K562 (cell line): ENCODE measurements at regions not wholly inside any gene's neighbourhood (a gene's known extent, or its start where the extent isn't known, plus 50 kb on each side); places are given as distances from the start of the nearest gene placed in this dataset.

Experiments
- ATAC-seq: fragments of 200-7000 bp; cut with Tn5 transposase; 3 replicates; pipeline ENCODE4 v1.9.1; 2020; ENCODE audit warnings: moderate library complexity
- BruUV-seq: library from RNA; stranded (reverse); fragments of 400-500 nt; replicated peaks from 2 replicates; lab custom pipeline; 2021; lab: Mats Ljungman, UMichigan
- CTCF ChIA-PET: fragments of 300-600 bp; formaldehyde crosslinking; extraction: SDS; loops from one replicate; lab custom pipeline; 2021; ENCODE audit warnings: low intra/inter-chr PET ratio; lab: Yijun Ruan, JAX
- POLR2A ChIA-PET: fragments of 300-600, 350-650 bp; sonication (Branson Sonifier 250); formaldehyde crosslinking; extraction: SDS; loops from one replicate; lab custom pipeline; 2021; ENCODE audit warnings: antibody characterized with exemption, inconsistent platforms; lab: Yijun Ruan, JAX
- DNase-seq, 4 experiments: peaks; one replicate each; pipeline versions ENCODE4 v3.0.0 to v3.0.0-alpha.2; 2011 to 2018; ENCODE audit warnings: low spot score in 3 of 4, mixed read lengths in 3 of 4; ENCODE audit errors: extremely low read depth in 1 of 4
- FAIRE-seq: peaks from 2 replicates; lab custom pipeline; 2011; peaks lifted over from hg19 to GRCh38; lab: Jason Lieb, UNC
- H2AFZ ChIP-seq: 2 replicates; pipeline ENCODE4 v1.6.0; 2011; ENCODE audit warnings: low read depth, low read length, control low read depth, inconsistent platforms
- H3K27ac ChIP-seq: fragments of 200-600 bp; 3 replicates; pipeline ENCODE4 v1.8.0; 2011; ENCODE audit warnings: low read depth, mild to moderate bottlenecking, control low read depth, inconsistent platforms, low read length, moderate library complexity, mixed read lengths; ENCODE audit errors: extremely low read depth
- H3K27me3 ChIP-seq, 2 experiments: fragments of 300-600 bp in 1 of 2; 2 replicates in 1 of 2; 3 replicates in 1 of 2; pipeline versions ENCODE4 v1.6.0 to v1.8.0; 2011; ENCODE audit warnings: inconsistent platforms in 2 of 2, low read length in 2 of 2, mild to moderate bottlenecking in 1 of 2, mixed read lengths in 1 of 2, moderate library complexity in 1 of 2; ENCODE audit not compliant: control insufficient read depth in 2 of 2, insufficient read depth in 2 of 2
- H3K36me3 ChIP-seq: fragments of 300-600 bp; 3 replicates; pipeline ENCODE4 v1.8.0; 2011; ENCODE audit warnings: mild to moderate bottlenecking, low read length, inconsistent platforms; ENCODE audit not compliant: control insufficient read depth, insufficient read depth
- H3K4me1 ChIP-seq, 2 experiments: fragments of 200-600 bp in 1 of 2; replicated peaks in 1 of 2; 2 replicates in 1 of 2; 3 replicates in 1 of 2; pipeline versions ENCODE4 v1.5.1 to v1.8.0; 2011; ENCODE audit warnings: inconsistent platforms in 2 of 2, low read length in 2 of 2, mild to moderate bottlenecking in 1 of 2, mixed read lengths in 1 of 2, moderate library complexity in 1 of 2; ENCODE audit not compliant: control insufficient read depth in 2 of 2, insufficient read depth in 2 of 2
- H3K4me2 ChIP-seq: 2 replicates; pipeline ENCODE4 v1.6.1; 2011; ENCODE audit warnings: low read length, control low read depth, inconsistent platforms, mixed read lengths; ENCODE audit not compliant: insufficient read depth
- H3K4me3 ChIP-seq: fragments of 200-600 bp; sonication (generic), shearing (Covaris generic); 2 replicates; pipeline ENCODE4 v1.5.1; 2016; ENCODE audit warnings: control low read depth, inconsistent platforms
- H3K79me2 ChIP-seq: fragments of 200-600 bp; 3 replicates; pipeline ENCODE4 v1.8.0; 2011; ENCODE audit warnings: low read length, inconsistent platforms; ENCODE audit not compliant: control insufficient read depth, insufficient read depth
- H3K9ac ChIP-seq, 2 experiments: 2 replicates each; pipeline versions ENCODE4 v1.6.0 to v1.6.1; 2011; ENCODE audit warnings: low read depth in 2 of 2, low read length in 2 of 2, control low read depth in 1 of 2, inconsistent platforms in 1 of 2, mild to moderate bottlenecking in 1 of 2, mixed read lengths in 1 of 2; ENCODE audit not compliant: insufficient read depth in 1 of 2
- H3K9me1 ChIP-seq: one replicate; pipeline ENCODE4 v1.6.0; 2011; ENCODE audit warnings: inconsistent platforms, mild to moderate bottlenecking, low read length, moderate library complexity; ENCODE audit not compliant: control insufficient read depth, insufficient read depth
- H3K9me3 ChIP-seq: replicated peaks from 2 replicates; pipeline ENCODE4 v1.5.1; 2011; ENCODE audit warnings: low read depth, low read length, inconsistent platforms; ENCODE audit not compliant: control insufficient read depth, insufficient read depth
- H4K20me1 ChIP-seq: replicated peaks from 2 replicates; pipeline ENCODE4 v1.6.1; 2011; ENCODE audit warnings: low read length, inconsistent platforms, mixed read lengths; ENCODE audit not compliant: control insufficient read depth, insufficient read depth
- CREM ChIP-seq: IDR thresholded peaks from 2 replicates; pipeline ENCODE4 v1.6.1; 2014; ENCODE audit warnings: antibody characterized with exemption, low read depth
- DNMT1 ChIP-seq: fragments of 450-650 bp; IDR thresholded peaks from 2 replicates; pipeline ENCODE4 v1.6.1; 2016; ENCODE audit warnings: antibody characterized with exemption, mild to moderate bottlenecking
- HCFC1 ChIP-seq: IDR thresholded peaks from 2 replicates; pipeline ENCODE4 v1.6.1; 2012; ENCODE audit warnings: low read depth, low read length, improper control_type of control experiment
- ILK ChIP-seq: fragments of 450-650 bp; IDR thresholded peaks from 2 replicates; pipeline ENCODE4 v1.6.1; 2016; ENCODE audit warnings: missing genetic modification characterization, low read depth, mild to moderate bottlenecking, missing compliant biosample characterization, moderate library complexity, borderline replicate concordance
- KLF13 ChIP-seq: fragments of 450-650 bp; IDR thresholded peaks from 2 replicates; pipeline ENCODE4 v1.6.1; 2016; ENCODE audit warnings: missing genetic modification characterization, low read depth, mild to moderate bottlenecking, missing compliant biosample characterization, moderate library complexity, borderline replicate concordance
- NR2C2 ChIP-seq, 2 experiments: fragments of 200-800 bp in 1 of 2; sonication (Bioruptor generic) in 1 of 2; sonication (generic) in 1 of 2; formaldehyde crosslinking in 1 of 2; IDR thresholded peaks; 2 replicates each; pipeline versions ENCODE4 v1.6.1 to v1.8.0; 2016 to 2022; ENCODE audit warnings: mild to moderate bottlenecking in 1 of 2, missing compliant biosample characterization in 1 of 2, missing genetic modification characterization in 1 of 2, missing genetic modification reagents in 1 of 2
- PHB2 ChIP-seq: fragments of 450-650 bp; IDR thresholded peaks from 2 replicates; pipeline ENCODE4 v1.6.1; 2017; ENCODE audit warnings: low read depth
- RAD21 ChIP-seq, 2 experiments: fragments of 250-450 bp in 1 of 2; fragments of 450-650 bp in 1 of 2; sonication (Bioruptor Pico) in 1 of 2; formaldehyde crosslinking in 1 of 2; IDR thresholded peaks in 1 of 2; conservative IDR thresholded peaks in 1 of 2; 2 replicates each; pipeline versions ENCODE4 v1.4.0 to v1.8.0; 2020 to 2022; ENCODE audit warnings: mild to moderate bottlenecking in 2 of 2, moderate library complexity in 1 of 2
- RUNX1 ChIP-seq: sonication (generic); IDR thresholded peaks from 2 replicates; pipeline ENCODE4 v1.6.1; 2016; ENCODE audit warnings: antibody characterized with exemption, low read depth
- SAP30 ChIP-seq: fragments of 200-600 bp; sonication (generic); IDR thresholded peaks from 2 replicates; pipeline ENCODE4 v1.6.1; 2012; ENCODE audit warnings: borderline replicate concordance, low read depth, mild to moderate bottlenecking, moderate library complexity, low read length, control low read depth, inconsistent platforms; ENCODE audit not compliant: insufficient read depth, poor library complexity, severe bottlenecking
- SIN3B ChIP-seq: fragments of 450-650 bp; IDR thresholded peaks from 2 replicates; pipeline ENCODE4 v1.6.1; 2017; ENCODE audit warnings: low read depth, mild to moderate bottlenecking, moderate library complexity
- SRSF1 ChIP-seq: fragments of 200-400 bp; formaldehyde crosslinking; IDR thresholded peaks from 2 replicates; pipeline ENCODE4 v1.6.1; 2017; ENCODE audit warnings: mild to moderate bottlenecking, low read depth, low read length, moderate library complexity
- ZBTB2 ChIP-seq: fragments of 450-650 bp; IDR thresholded peaks from 2 replicates; pipeline ENCODE4 v1.6.1; 2016; ENCODE audit warnings: antibody characterized with exemption
- ZBTB43 ChIP-seq: sonication (generic); formaldehyde crosslinking; IDR thresholded peaks from 2 replicates; pipeline ENCODE4 v1.8.0; 2023; ENCODE audit warnings: mild to moderate bottlenecking, missing genetic modification reagents
- ZNF134 ChIP-seq: fragments of 250-450 bp; sonication (Bioruptor Pico); conservative IDR thresholded peaks from 2 replicates; pipeline ENCODE4 v1.4.0; 2020
- ZNF184 ChIP-seq: sonication (generic); formaldehyde crosslinking; IDR thresholded peaks from 2 replicates; pipeline ENCODE4 v1.5.0; 2020; ENCODE audit warnings: missing genetic modification reagents
- ZNF395 ChIP-seq: fragments of 200-800 bp; sonication (Bioruptor generic); IDR thresholded peaks from 2 replicates; pipeline ENCODE4 v1.6.1; 2017; ENCODE audit warnings: missing genetic modification characterization, missing compliant biosample characterization
- ZNF644 ChIP-seq: fragments of 200-800 bp; sonication (Bioruptor generic); IDR thresholded peaks from 2 replicates; pipeline ENCODE4 v1.6.1; 2016; ENCODE audit warnings: low read depth, missing genetic modification characterization, missing compliant biosample characterization
- ZNF76 ChIP-seq: fragments of 250-450 bp; sonication (Bioruptor Pico); IDR thresholded peaks from 2 replicates; pipeline ENCODE4 v1.4.0; 2020; ENCODE audit warnings: mild to moderate bottlenecking, moderate library complexity, borderline replicate concordance
- WGBS: fragments of 100-300 bp; shearing (Covaris generic); methylation state at CpG from one replicate; pipeline ENCODE4 v1.1.6; 2016; ENCODE audit warnings: low coverage, mixed read lengths; ENCODE audit not compliant: insufficient coverage; ENCODE audit errors: missing lambda C conversion rate; 5-methylcytosine and 5-hydroxymethylcytosine counted together
- in situ Hi-C: fragments of 300-500 bp; cut with MboI; formaldehyde crosslinking; loops from 4 replicates; pipeline ENCODE4 v1.15.0; 2018; ENCODE audit warnings: inconsistent platforms, mixed read lengths
- intact Hi-C: fragments of 100-400 bp; cut with micrococcal nuclease; formaldehyde crosslinking; loops from 2 replicates; pipeline ENCODE4 v1.14.2; 2022
- TF ChIP-seq, protein P1 (sequence below): sonication (generic); formaldehyde crosslinking; IDR thresholded peaks from 2 replicates; pipeline ENCODE4 v1.8.0; 2022; ENCODE audit warnings: mild to moderate bottlenecking, missing genetic modification reagents

DNA sequence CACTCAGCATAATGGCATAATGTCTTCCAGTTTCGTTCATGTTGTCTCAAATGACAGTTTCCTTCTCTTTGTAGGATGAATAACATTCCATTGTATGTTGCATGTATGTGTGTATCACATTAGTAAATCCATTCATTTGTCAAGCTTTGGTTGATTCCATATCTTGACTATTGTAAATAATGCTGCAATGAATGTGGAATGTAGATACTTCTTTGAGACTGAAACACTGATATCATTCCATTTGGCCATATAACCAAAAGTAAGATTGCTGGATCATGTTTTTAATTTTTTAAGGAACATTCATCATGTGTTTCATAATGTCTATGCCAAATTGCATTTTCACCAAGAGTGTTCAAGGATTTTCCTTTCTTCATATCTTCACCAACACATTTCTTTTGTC is 1711.4 kb upstream of the PIK3C3 start:
- H3K4me3 ChIP-seq, result no peak overlapping the region
- POLR2A ChIA-PET, result no interaction called here
- no TSS peak for BruUV-seq
- no peaks in the 10 kb centered on the region for H3K27me3 ChIP-seq
- CTCF ChIA-PET, result no interaction called here
- intact Hi-C loops, result no loop called here
- no peak overlapping the region for H3K27ac ChIP-seq
- no peak for ATAC-seq
- no peaks in the 10 kb centered on the region for H3K4me1 ChIP-seq
- H3K9me1 ChIP-seq, result no peaks in the 10 kb centered on the region
- no peak for DNase-seq
- FAIRE-seq, result no peak
- no peaks in the 10 kb centered on the region for H3K9me3 ChIP-seq
- WGBS, result 0% methylated on average over 1 of the region's 1 CpG
- H3K79me2 ChIP-seq, result no peaks in the 10 kb centered on the region
- H4K20me1 ChIP-seq, result no peaks in the 10 kb centered on the region
- no peak overlapping the region for H3K4me2 ChIP-seq
- no peak for TF ChIP-seq ZNF134 (CRISPR knock-in tag)
- no peak for TF ChIP-seq ZNF395
- TF ChIP-seq ZNF184 (CRISPR knock-in tag), result no peak
- TF ChIP-seq NR2C2 (CRISPR knock-in tag; IDR thresholded peaks at IDR 0.05), result no peak
- no peak for TF ChIP-seq NR2C2 (tag; IDR thresholded peaks at IDR 0.05)
- TF ChIP-seq CREM, result no peak
- no peak for TF ChIP-seq ILK (tag)
- TF ChIP-seq ZBTB2, result no peak
- no peak for TF ChIP-seq KLF13 (tag)
- TF ChIP-seq SAP30, result no peak
- TF ChIP-seq, protein P1, sequence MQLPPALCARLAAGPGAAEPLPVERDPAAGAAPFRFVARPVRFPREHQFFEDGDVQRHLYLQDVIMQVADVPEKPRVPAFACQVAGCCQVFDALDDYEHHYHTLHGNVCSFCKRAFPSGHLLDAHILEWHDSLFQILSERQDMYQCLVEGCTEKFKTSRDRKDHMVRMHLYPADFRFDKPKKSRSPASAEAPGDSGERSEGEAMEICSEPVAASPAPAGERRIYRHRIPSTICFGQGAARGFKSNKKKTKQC (CRISPR knock-in tag), result no peak
- TF ChIP-seq ZNF76 (CRISPR knock-in tag), result no peak
- TF ChIP-seq ZBTB43 (CRISPR knock-in tag), result no peak
- TF ChIP-seq HCFC1, result no peak
- no peak for TF ChIP-seq SRSF1
- no peak for TF ChIP-seq RAD21 (CRISPR knock-in tag; conservative IDR thresholded peaks at IDR 0.05 in 1 of 2, IDR thresholded peaks at IDR 0.05 in 1 of 2)
- no peak for TF ChIP-seq ZNF644
- no peak for TF ChIP-seq SIN3B
- TF ChIP-seq DNMT1, result no peak
- TF ChIP-seq RUNX1, result no peak
- no peak for TF ChIP-seq PHB2
- no peaks in the 10 kb centered on the region for H3K36me3 ChIP-seq
- in situ Hi-C loops, result no loop called here
- no peak overlapping the region for H2AFZ ChIP-seq
- no peak overlapping the region for H3K9ac ChIP-seq
